K562 (cell line): ENCODE measurements at regions not wholly inside any gene's neighbourhood (a gene's known extent, or its start where the extent isn't known, plus 50 kb on each side); places are given as distances from the start of the nearest gene placed in this dataset.
"Not testable (repeated sequence)": the region's sequence is repeated elsewhere in the genome, so short reads cannot be mapped to it uniquely, and the experiment has no call there.

Source experiments
- ATAC-seq: fragments of 200-7000 bp; cut with Tn5 transposase; 3 replicates; pipeline ENCODE4 v1.9.1; 2020; ENCODE audit warnings: moderate library complexity
- BruUV-seq: library from RNA; stranded (reverse); fragments of 400-500 nt; replicated peaks from 2 replicates; lab custom pipeline; 2021; lab: Mats Ljungman, UMichigan
- CTCF ChIA-PET: fragments of 300-600 bp; formaldehyde crosslinking; extraction: SDS; loops from one replicate; lab custom pipeline; 2021; ENCODE audit warnings: low intra/inter-chr PET ratio; lab: Yijun Ruan, JAX
- POLR2A ChIA-PET: fragments of 300-600, 350-650 bp; sonication (Branson Sonifier 250); formaldehyde crosslinking; extraction: SDS; loops from one replicate; lab custom pipeline; 2021; ENCODE audit warnings: antibody characterized with exemption, inconsistent platforms; lab: Yijun Ruan, JAX
- DNase-seq, 4 experiments: peaks; one replicate each; pipeline versions ENCODE4 v3.0.0 to v3.0.0-alpha.2; 2011 to 2018; ENCODE audit warnings: low spot score in 3 of 4, mixed read lengths in 3 of 4; ENCODE audit errors: extremely low read depth in 1 of 4
- FAIRE-seq: peaks from 2 replicates; lab custom pipeline; 2011; peaks lifted over from hg19 to GRCh38; lab: Jason Lieb, UNC
- H2AFZ ChIP-seq: 2 replicates; pipeline ENCODE4 v1.6.0; 2011; ENCODE audit warnings: low read depth, low read length, control low read depth, inconsistent platforms
- H3K27ac ChIP-seq: fragments of 200-600 bp; 3 replicates; pipeline ENCODE4 v1.8.0; 2011; ENCODE audit warnings: low read depth, mild to moderate bottlenecking, control low read depth, inconsistent platforms, low read length, moderate library complexity, mixed read lengths; ENCODE audit errors: extremely low read depth
- H3K27me3 ChIP-seq, 2 experiments: fragments of 300-600 bp in 1 of 2; 2 replicates in 1 of 2; 3 replicates in 1 of 2; pipeline versions ENCODE4 v1.6.0 to v1.8.0; 2011; ENCODE audit warnings: inconsistent platforms in 2 of 2, low read length in 2 of 2, mild to moderate bottlenecking in 1 of 2, mixed read lengths in 1 of 2, moderate library complexity in 1 of 2; ENCODE audit not compliant: control insufficient read depth in 2 of 2, insufficient read depth in 2 of 2
- H3K36me3 ChIP-seq: fragments of 300-600 bp; 3 replicates; pipeline ENCODE4 v1.8.0; 2011; ENCODE audit warnings: mild to moderate bottlenecking, low read length, inconsistent platforms; ENCODE audit not compliant: control insufficient read depth, insufficient read depth
- H3K4me1 ChIP-seq, 2 experiments: fragments of 200-600 bp in 1 of 2; replicated peaks in 1 of 2; 2 replicates in 1 of 2; 3 replicates in 1 of 2; pipeline versions ENCODE4 v1.5.1 to v1.8.0; 2011; ENCODE audit warnings: inconsistent platforms in 2 of 2, low read length in 2 of 2, mild to moderate bottlenecking in 1 of 2, mixed read lengths in 1 of 2, moderate library complexity in 1 of 2; ENCODE audit not compliant: control insufficient read depth in 2 of 2, insufficient read depth in 2 of 2
- H3K4me2 ChIP-seq: 2 replicates; pipeline ENCODE4 v1.6.1; 2011; ENCODE audit warnings: low read length, control low read depth, inconsistent platforms, mixed read lengths; ENCODE audit not compliant: insufficient read depth
- H3K4me3 ChIP-seq: fragments of 200-600 bp; sonication (generic), shearing (Covaris generic); 2 replicates; pipeline ENCODE4 v1.5.1; 2016; ENCODE audit warnings: control low read depth, inconsistent platforms
- H3K79me2 ChIP-seq: fragments of 200-600 bp; 3 replicates; pipeline ENCODE4 v1.8.0; 2011; ENCODE audit warnings: low read length, inconsistent platforms; ENCODE audit not compliant: control insufficient read depth, insufficient read depth
- H3K9ac ChIP-seq, 2 experiments: 2 replicates each; pipeline versions ENCODE4 v1.6.0 to v1.6.1; 2011; ENCODE audit warnings: low read depth in 2 of 2, low read length in 2 of 2, control low read depth in 1 of 2, inconsistent platforms in 1 of 2, mild to moderate bottlenecking in 1 of 2, mixed read lengths in 1 of 2; ENCODE audit not compliant: insufficient read depth in 1 of 2
- H3K9me1 ChIP-seq: one replicate; pipeline ENCODE4 v1.6.0; 2011; ENCODE audit warnings: inconsistent platforms, mild to moderate bottlenecking, low read length, moderate library complexity; ENCODE audit not compliant: control insufficient read depth, insufficient read depth
- H3K9me3 ChIP-seq: replicated peaks from 2 replicates; pipeline ENCODE4 v1.5.1; 2011; ENCODE audit warnings: low read depth, low read length, inconsistent platforms; ENCODE audit not compliant: control insufficient read depth, insufficient read depth
- H4K20me1 ChIP-seq: replicated peaks from 2 replicates; pipeline ENCODE4 v1.6.1; 2011; ENCODE audit warnings: low read length, inconsistent platforms, mixed read lengths; ENCODE audit not compliant: control insufficient read depth, insufficient read depth
- CCNT2 ChIP-seq: IDR thresholded peaks from 2 replicates; pipeline ENCODE4 v1.6.1; 2011; ENCODE audit warnings: borderline replicate concordance, low read depth, mild to moderate bottlenecking, moderate library complexity, mixed read lengths, low read length; ENCODE audit not compliant: insufficient read length; ENCODE audit errors: extremely low read depth
- ZNF274 ChIP-seq: IDR thresholded peaks from 2 replicates; pipeline ENCODE4 v1.6.1; 2011; ENCODE audit warnings: low read depth, mild to moderate bottlenecking, low read length, moderate library complexity, borderline replicate concordance
- WGBS: fragments of 100-300 bp; shearing (Covaris generic); methylation state at CpG from one replicate; pipeline ENCODE4 v1.1.6; 2016; ENCODE audit warnings: low coverage, mixed read lengths; ENCODE audit not compliant: insufficient coverage; ENCODE audit errors: missing lambda C conversion rate; 5-methylcytosine and 5-hydroxymethylcytosine counted together
- in situ Hi-C: fragments of 300-500 bp; cut with MboI; formaldehyde crosslinking; loops from 4 replicates; pipeline ENCODE4 v1.15.0; 2018; ENCODE audit warnings: inconsistent platforms, mixed read lengths
- intact Hi-C: fragments of 100-400 bp; cut with micrococcal nuclease; formaldehyde crosslinking; loops from 2 replicates; pipeline ENCODE4 v1.14.2; 2022
- TF ChIP-seq, protein P1 (sequence below): sonication (generic); formaldehyde crosslinking; IDR thresholded peaks from 2 replicates; pipeline ENCODE4 v1.8.0; 2022; ENCODE audit warnings: mild to moderate bottlenecking, missing genetic modification reagents

DNA sequence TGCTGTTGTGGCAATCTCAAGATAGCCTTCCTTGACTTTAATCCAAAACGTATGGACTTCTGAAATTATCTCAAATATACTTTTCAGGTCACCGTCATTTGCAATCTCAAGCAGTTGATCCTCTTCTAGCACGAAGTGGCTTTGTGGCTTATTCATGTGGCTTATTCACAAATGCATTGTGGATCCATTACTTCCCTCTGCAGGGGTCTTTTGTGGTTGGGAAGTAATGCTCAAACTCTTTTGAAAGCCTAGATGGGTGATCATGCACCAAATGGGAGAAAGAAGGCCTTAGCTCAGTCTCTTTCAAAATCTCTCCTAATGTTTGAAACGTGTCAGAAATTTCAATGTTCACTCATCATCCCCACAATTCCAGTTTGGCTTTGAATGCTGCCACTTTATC, 597.2 kb upstream of the CDH10 start (continued):
- TF ChIP-seq, protein P1, sequence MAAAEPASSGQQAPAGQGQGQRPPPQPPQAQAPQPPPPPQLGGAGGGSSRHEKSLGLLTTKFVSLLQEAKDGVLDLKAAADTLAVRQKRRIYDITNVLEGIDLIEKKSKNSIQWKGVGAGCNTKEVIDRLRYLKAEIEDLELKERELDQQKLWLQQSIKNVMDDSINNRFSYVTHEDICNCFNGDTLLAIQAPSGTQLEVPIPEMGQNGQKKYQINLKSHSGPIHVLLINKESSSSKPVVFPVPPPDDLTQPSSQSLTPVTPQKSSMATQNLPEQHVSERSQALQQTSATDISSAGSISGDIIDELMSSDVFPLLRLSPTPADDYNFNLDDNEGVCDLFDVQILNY (CRISPR knock-in tag) = no peak
- TF ChIP-seq ZNF274 (no peak), CCNT2 (no peak)

GRCh38 chr5:25238720-25239119, 593.9 kb upstream of the CDH10 start:
- H3K9me3 ChIP-seq, intact Hi-C loops, H4K20me1 ChIP-seq, FAIRE-seq, H3K27me3 ChIP-seq, H3K36me3 ChIP-seq, DNase-seq, BruUV-seq, H3K4me1 ChIP-seq, in situ Hi-C loops, H3K9ac ChIP-seq, H3K79me2 ChIP-seq, H2AFZ ChIP-seq, H3K4me3 ChIP-seq, CTCF ChIA-PET, ATAC-seq, H3K4me2 ChIP-seq, POLR2A ChIA-PET, H3K27ac ChIP-seq, H3K9me1 ChIP-seq: not testable (repeated sequence)
- 6% methylated on average over 4 of the region's 4 CpGs for WGBS
